ENCODE measurements at regions not wholly inside any gene's neighbourhood (a gene's known extent, or its start where the extent isn't known, plus 50 kb on each side); places are given as distances from the start of the nearest gene placed in this dataset.
"Not testable (repeated sequence)": the region's sequence is repeated elsewhere in the genome, so short reads cannot be mapped to it uniquely, and the experiment has no call there.

GRCh38 chr5:173430394-173430793 is 102.2 kb upstream of the STC2 start:
- DNase-seq: no peak

GRCh38 chr5:173429489-173430150 is 101.4 kb upstream of the STC2 start:
- no peak for DNase-seq

- DNase-seq: no peak
Observed at GRCh38 chr5:173423452-173424117, 95.4 kb upstream of the STC2 start.

GRCh38 chr5:173420108-173420507 is 91.9 kb upstream of the STC2 start:
- DNase-seq: peak in 28 of 58 donors; percentile 3 to 53 (median 15)

- no peak for DNase-seq
Observed at GRCh38 chr5:173413471-173413982, 85.3 kb upstream of the STC2 start.

GRCh38 chr5:173412566-173412965 is 84.4 kb upstream of the STC2 start:
- DNase-seq: peak in 38 of 58 donors; percentile 8 to 65 (median 27)

- DNase-seq: no peak
Observed at GRCh38 chr5:173411791-173412555, 83.8 kb upstream of the STC2 start.

- no peak for DNase-seq
Observed at GRCh38 chr5:173410459-173411233, 82.4 kb upstream of the STC2 start.

GRCh38 chr5:173408946-173409345 is 80.7 kb upstream of the STC2 start:
- no peak for DNase-seq

GRCh38 chr5:173399851-173400250 is 71.6 kb upstream of the STC2 start:
- DNase-seq: no peak

- DNase-seq: no peak
Observed at GRCh38 chr5:173397516-173397915, 69.3 kb upstream of the STC2 start.

GRCh38 chr5:173396311-173396993 is 68.2 kb upstream of the STC2 start:
- DNase-seq: peak in 46 of 58 donors; percentile 7 to 76 (median 42)

GRCh38 chr5:173395933-173396308 is 67.7 kb upstream of the STC2 start:
- DNase-seq: no peak

GRCh38 chr5:173395257-173395932 is 67.2 kb upstream of the STC2 start:
- DNase-seq: peak in 2 of 58 donors; percentile 8 to 13

GRCh38 chr5:173394701-173395100 is 66.5 kb upstream of the STC2 start:
- no peak for DNase-seq

GRCh38 chr5:173392172-173392571 is 64.0 kb upstream of the STC2 start:
- no peak for DNase-seq

GRCh38 chr5:173391031-173391430 is 62.8 kb upstream of the STC2 start:
- peak in 46 of 58 donors; percentile 7 to 79 (median 45) for DNase-seq

- not testable (repeated sequence) for DNase-seq
Observed at GRCh38 chr5:173387293-173387692, 59.1 kb upstream of the STC2 start.

GRCh38 chr5:173385832-173386360 is 57.7 kb upstream of the STC2 start:
- no peak for DNase-seq

- DNase-seq: no peak
Observed at GRCh38 chr5:173383711-173384110, 55.5 kb upstream of the STC2 start.

Data from anterior cingulate cortex (tissue), 58 donors.